Activated CD4-positive, alpha-beta memory T cell treated with anti-CD3 and anti-CD28 coated beads for 36 hours (primary cell): ENCODE measurements at regions not wholly inside any gene's neighbourhood (a gene's known extent, or its start where the extent isn't known, plus 50 kb on each side); places are given as distances from the start of the nearest gene placed in this dataset.
"Not testable (repeated sequence)": the region's sequence is repeated elsewhere in the genome, so short reads cannot be mapped to it uniquely, and the experiment has no call there.

Experiments
- CTCF ChIA-PET: fragments of 350-600 bp; sonication (Branson Sonifier 250); formaldehyde crosslinking; loops from one replicate; lab custom pipeline; 2021; ENCODE audit warnings: antibody characterized with exemption, inconsistent platforms; lab: Charles Lee
- POLR2A ChIA-PET: fragments of 350-600 bp; sonication (Branson Sonifier 250); formaldehyde crosslinking; loops from one replicate; lab custom pipeline; 2021; ENCODE audit warnings: antibody characterized with exemption; lab: Charles Lee
- DNase-seq: peaks from one replicate; pipeline ENCODE4 v3.0.0-alpha.2; 2020
- H3K27ac Mint-ChIP-seq: one replicate; pipeline ENCODE4 v1.8.0; 2021; ENCODE audit warnings: mixed read lengths
- H3K27me3 Mint-ChIP-seq: one replicate; pipeline ENCODE4 v1.8.0; 2021; ENCODE audit warnings: mixed read lengths
- H3K36me3 Mint-ChIP-seq: one replicate; pipeline ENCODE4 v1.8.0; 2021; ENCODE audit warnings: mixed read lengths
- H3K4me1 Mint-ChIP-seq: one replicate; pipeline ENCODE4 v1.8.0; 2021; ENCODE audit warnings: low read depth, mixed read lengths
- H3K4me3 Mint-ChIP-seq: one replicate; pipeline ENCODE4 v1.8.0; 2021; ENCODE audit warnings: mild to moderate bottlenecking, mixed read lengths
- H3K9me3 Mint-ChIP-seq: one replicate; pipeline ENCODE4 v1.8.0; 2021; ENCODE audit warnings: mixed read lengths
- intact Hi-C: fragments of 100-400 bp; cut with micrococcal nuclease; formaldehyde crosslinking; loops from one replicate; pipeline ENCODE4 v1.15.1; 2023

DNA sequence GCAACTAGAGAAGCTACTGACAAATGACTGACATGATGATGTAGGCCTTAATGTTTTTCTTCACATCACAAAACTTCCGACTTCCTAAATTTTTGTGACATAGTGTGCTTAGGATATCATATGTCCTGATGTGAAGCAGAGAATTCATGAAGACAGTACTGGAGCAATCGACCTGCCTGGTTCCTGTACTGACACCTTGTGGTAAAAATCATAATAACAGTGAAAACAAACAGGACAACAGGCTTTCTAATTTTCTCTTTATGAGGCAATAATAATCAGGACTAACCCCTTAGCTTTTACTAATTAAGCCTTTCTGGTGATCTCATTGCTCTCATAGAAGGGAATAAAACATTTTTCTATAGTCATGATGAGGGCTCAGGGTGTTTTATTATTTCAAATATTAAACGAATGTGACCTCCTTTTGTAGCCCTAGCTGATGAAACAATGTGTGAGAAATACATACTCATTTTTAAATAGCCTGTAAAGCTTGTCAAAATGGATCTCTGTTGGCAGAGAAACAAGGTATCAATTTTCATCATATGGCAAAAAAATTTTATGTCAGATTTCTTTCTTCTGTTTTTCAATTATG, 158.4 kb downstream of the TENT5D start:
- CTCF ChIA-PET, result interaction anchor here (0.7 kb wide), 1 partner anchor 297 kb away, joined by 3 read pairs; no protein-coding TSS in a partner anchor
- Mint-ChIP-seq H3K4me1 (no peaks in the 10 kb centered on the region), H3K27me3 (no peaks in the 10 kb centered on the region), H3K4me3 (no peak overlapping the region), H3K27ac (no peak overlapping the region), H3K36me3 (no peaks in the 10 kb centered on the region), H3K9me3 (no peaks in the 10 kb centered on the region)
- no peak for DNase-seq
- intact Hi-C loops, result loop anchor here (2.0 kb wide), 1 partner anchor 148 kb away; no protein-coding TSS in a partner anchor
- POLR2A ChIA-PET, result no interaction called here

DNA sequence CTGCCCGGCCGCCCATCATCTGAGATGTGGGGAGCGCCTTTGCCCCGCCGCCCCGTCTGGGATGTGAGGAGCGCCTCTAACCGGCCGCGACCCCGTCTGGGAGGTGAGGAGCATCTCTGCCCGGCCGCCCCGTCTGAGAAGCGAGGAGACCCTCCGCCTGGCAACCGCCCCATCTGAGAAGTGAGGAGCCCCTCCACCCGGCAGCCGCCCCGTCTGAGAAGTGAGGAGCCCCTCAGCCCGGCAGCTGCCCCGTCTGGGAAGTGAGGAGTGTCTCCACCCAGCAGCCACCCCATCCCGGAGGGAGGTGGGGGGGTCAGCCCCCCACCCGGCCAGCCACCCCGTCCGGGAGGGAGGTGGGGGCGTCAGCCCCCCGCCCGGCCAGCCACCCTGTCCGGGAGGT, 170.7 kb downstream of the TENT5D start:
- CTCF ChIA-PET, H3K27me3 Mint-ChIP-seq, H3K36me3 Mint-ChIP-seq, H3K4me3 Mint-ChIP-seq, DNase-seq, H3K4me1 Mint-ChIP-seq, H3K9me3 Mint-ChIP-seq, intact Hi-C loops, H3K27ac Mint-ChIP-seq, POLR2A ChIA-PET: not testable (repeated sequence)

DNA sequence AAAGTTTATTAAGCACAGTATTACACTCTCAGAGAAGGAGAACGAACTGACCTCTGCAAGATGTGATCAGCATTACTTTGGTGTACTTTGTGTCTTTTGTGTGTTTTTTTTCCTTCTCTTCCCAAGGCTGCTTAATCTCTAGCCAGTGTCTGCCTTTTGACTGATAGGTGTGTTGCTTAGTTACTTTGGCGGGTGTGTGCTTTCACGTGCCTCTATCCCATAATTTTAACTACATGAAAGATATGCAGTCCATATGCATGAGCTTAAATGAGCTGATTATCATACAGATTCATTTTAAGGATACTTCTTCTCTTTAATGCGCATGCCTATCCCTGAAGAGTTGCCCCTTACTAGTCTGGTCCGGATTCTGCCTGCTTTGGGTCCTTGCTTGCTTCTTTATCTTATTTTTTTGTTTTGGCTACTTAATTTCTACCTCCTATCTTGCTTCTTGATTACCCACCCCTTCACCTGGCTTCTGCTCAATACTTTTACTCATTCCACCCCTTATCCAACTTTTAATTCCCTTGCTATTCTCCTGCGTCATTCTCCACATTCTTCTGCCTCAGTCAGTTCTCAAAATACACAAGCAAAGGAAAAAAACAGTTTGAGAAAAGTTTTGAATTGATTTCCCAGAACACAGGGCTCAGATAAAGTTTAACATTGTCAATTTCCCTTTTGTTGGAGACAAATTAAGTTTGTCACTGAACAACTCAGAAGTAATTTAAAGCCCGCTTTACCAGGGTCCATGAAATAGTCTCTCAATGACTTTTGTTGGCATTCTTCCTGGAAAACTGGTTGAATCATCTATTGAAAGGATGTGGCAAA, 182.0 kb downstream of the TENT5D start:
- DNase-seq, result no peak
- ChIA-PET POLR2A (no interaction called here), CTCF (no interaction called here)
- no peak overlapping the region for H3K4me3 Mint-ChIP-seq
- H3K9me3 Mint-ChIP-seq, result no peaks in the 10 kb centered on the region
- H3K27ac Mint-ChIP-seq, result no peak overlapping the region
- H3K36me3 Mint-ChIP-seq, result no peaks in the 10 kb centered on the region
- no peaks in the 10 kb centered on the region for H3K27me3 Mint-ChIP-seq
- intact Hi-C loops, result no loop called here
- H3K4me1 Mint-ChIP-seq, result no peaks in the 10 kb centered on the region
